Osteoblast (primary cell): ENCODE measurements at regions not wholly inside any gene's neighbourhood (a gene's known extent, or its start where the extent isn't known, plus 50 kb on each side); places are given as distances from the start of the nearest gene placed in this dataset.

Experiments
- DNase-seq: peaks from one replicate; pipeline ENCODE4 v3.0.0; 2011; ENCODE audit warnings: low spot score, mixed read lengths; ENCODE audit not compliant: insufficient read length; ENCODE audit errors: missing footprints
- H2AFZ ChIP-seq: 2 replicates; pipeline ENCODE4 v1.6.0; 2011; ENCODE audit warnings: mild to moderate bottlenecking, low read length
- H3K27ac ChIP-seq: 2 replicates; pipeline ENCODE4 v1.5.1; 2011; ENCODE audit warnings: mild to moderate bottlenecking, low read depth, low read length, moderate library complexity
- H3K27me3 ChIP-seq: 2 replicates; pipeline ENCODE4 v1.6.0; 2012; ENCODE audit warnings: mild to moderate bottlenecking, control low read depth, inconsistent platforms, low read length, moderate library complexity; ENCODE audit not compliant: insufficient read depth
- H3K36me3 ChIP-seq: 2 replicates; pipeline ENCODE4 v1.5.1; 2011; ENCODE audit warnings: mild to moderate bottlenecking, low read length, control low read depth, moderate library complexity; ENCODE audit not compliant: insufficient read depth
- H3K4me1 ChIP-seq: 2 replicates; pipeline ENCODE4 v1.5.1; 2011; ENCODE audit warnings: mild to moderate bottlenecking, low read length, control low read depth, moderate library complexity; ENCODE audit not compliant: insufficient read depth
- H3K4me2 ChIP-seq: 2 replicates; pipeline ENCODE4 v1.6.0; 2011; ENCODE audit warnings: mild to moderate bottlenecking, low read length; ENCODE audit not compliant: insufficient read depth
- H3K4me3 ChIP-seq: fragments of 200-600 bp; sonication (generic); 3 replicates; pipeline ENCODE4 v1.5.1; 2012; ENCODE audit warnings: mild to moderate bottlenecking, low read length, inconsistent platforms; ENCODE audit not compliant: insufficient read depth
- H3K79me2 ChIP-seq: 2 replicates; pipeline ENCODE4 v1.6.0; 2012; ENCODE audit warnings: mild to moderate bottlenecking, low read length, control low read depth, inconsistent platforms; ENCODE audit not compliant: insufficient read depth
- H3K9me3 ChIP-seq: 2 replicates; pipeline ENCODE4 v1.5.1; 2011; ENCODE audit warnings: low read depth, low read length, control low read depth
- H4K20me1 ChIP-seq: 2 replicates; pipeline ENCODE4 v1.6.0; 2012; ENCODE audit warnings: mild to moderate bottlenecking, low read length, control low read depth; ENCODE audit not compliant: insufficient read depth
- CTCF ChIP-seq: IDR thresholded peaks from 2 replicates; pipeline ENCODE4 v1.5.1; 2011; ENCODE audit warnings: mild to moderate bottlenecking, low read depth, low read length, moderate library complexity; ENCODE audit errors: extremely low read depth

DNA sequence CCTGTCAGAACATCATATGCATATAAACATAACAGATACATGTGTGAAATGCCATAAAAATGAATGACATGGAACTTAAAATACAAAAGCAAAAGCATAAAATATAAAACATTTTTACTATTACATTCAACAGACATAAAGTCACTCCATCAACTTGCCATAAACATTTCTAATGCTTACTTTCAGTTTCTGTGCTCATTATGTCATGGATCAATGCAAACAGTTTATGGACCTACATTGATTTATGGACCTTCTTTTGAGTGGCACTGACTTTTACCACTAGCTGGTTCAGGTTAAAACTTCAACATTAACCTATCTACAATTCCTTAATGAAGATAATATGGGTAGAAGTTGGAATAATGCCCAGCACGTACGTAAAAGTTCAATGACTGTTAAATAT lies 577.4 kb upstream of the LMCD1 start:
- Histone ChIP-seq H2AFZ (no peak overlapping the region), H3K4me2 (no peak overlapping the region), H4K20me1 (no peaks in the 10 kb centered on the region), H3K4me3 (no peak overlapping the region), H3K9me3 (peaks cover 4% of the 10 kb centered on the region), H3K27ac (no peak overlapping the region), H3K36me3 (no peaks in the 10 kb centered on the region), H3K79me2 (no peaks in the 10 kb centered on the region), H3K4me1 (no peaks in the 10 kb centered on the region), H3K27me3 (no peaks in the 10 kb centered on the region)
- TF ChIP-seq CTCF, result no peak
- no peak for DNase-seq

DNA sequence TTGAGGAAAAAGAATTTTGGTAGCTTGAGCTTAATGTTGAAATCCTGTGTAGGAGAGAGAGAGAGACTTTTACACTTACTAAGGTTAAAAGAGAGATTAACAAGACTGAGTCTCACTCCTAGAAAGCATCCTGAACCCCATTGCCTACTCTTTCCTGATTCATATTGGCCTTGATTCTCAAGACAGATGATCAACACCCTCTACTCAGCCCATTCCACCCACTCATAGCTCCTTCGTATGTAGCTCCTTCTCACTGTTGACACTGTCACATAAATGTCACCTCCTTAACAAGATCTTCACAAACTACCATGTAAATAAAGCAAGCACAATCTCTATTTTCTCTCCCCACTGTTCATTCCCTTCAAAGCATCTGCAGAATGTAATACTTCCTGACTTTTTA lies 574.6 kb upstream of the LMCD1 start:
- Histone ChIP-seq H3K9me3 (peaks cover 4% of the 10 kb centered on the region), H2AFZ (no peak overlapping the region), H3K27me3 (no peaks in the 10 kb centered on the region), H3K4me1 (no peaks in the 10 kb centered on the region), H3K27ac (no peak overlapping the region), H4K20me1 (no peaks in the 10 kb centered on the region), H3K36me3 (no peaks in the 10 kb centered on the region), H3K79me2 (no peaks in the 10 kb centered on the region), H3K4me2 (no peak overlapping the region), H3K4me3 (no peak overlapping the region)
- TF ChIP-seq CTCF, result no peak
- DNase-seq, result no peak

GRCh38 chr3:7927864-7928263 lies 573.8 kb upstream of the LMCD1 start:
- Histone ChIP-seq H3K79me2 (no peaks in the 10 kb centered on the region), H3K27me3 (no peaks in the 10 kb centered on the region), H3K4me2 (no peak overlapping the region), H4K20me1 (no peaks in the 10 kb centered on the region), H2AFZ (no peak overlapping the region), H3K4me3 (no peak overlapping the region), H3K4me1 (no peaks in the 10 kb centered on the region), H3K9me3 (peaks cover 4% of the 10 kb centered on the region), H3K36me3 (no peaks in the 10 kb centered on the region), H3K27ac (no peak overlapping the region)
- no peak for TF ChIP-seq CTCF
- no peak for DNase-seq

DNA sequence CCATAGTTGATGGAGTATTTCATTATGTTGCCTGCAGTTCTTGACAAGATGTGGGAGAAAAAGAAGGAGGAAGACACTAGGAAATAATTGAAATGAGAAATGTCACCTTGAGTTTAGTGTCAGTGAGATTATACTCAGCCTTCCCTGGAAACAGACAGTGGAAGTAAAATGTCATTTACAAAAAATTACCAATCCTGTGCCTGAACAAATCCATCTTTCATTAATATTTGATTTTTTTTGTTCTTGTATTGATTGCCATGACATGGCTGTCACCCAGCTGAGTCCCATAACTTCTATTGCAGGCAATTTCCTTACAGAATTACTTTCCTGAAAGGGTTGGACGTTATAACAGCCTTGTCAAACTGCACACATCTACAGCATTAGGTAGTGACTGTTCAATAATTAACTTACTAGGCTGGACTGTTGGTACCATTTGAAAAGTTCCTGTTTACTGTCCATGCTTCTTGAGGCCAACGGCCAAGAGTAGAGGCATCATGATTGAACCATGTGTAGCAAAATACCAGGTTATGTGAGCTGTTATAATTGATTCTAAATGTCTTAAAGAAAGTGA lies 572.2 kb upstream of the LMCD1 start:
- DNase-seq, result no peak
- Histone ChIP-seq H3K27me3 (no peaks in the 10 kb centered on the region), H3K4me1 (no peaks in the 10 kb centered on the region), H3K9me3 (peaks cover 4% of the 10 kb centered on the region), H3K79me2 (no peaks in the 10 kb centered on the region), H3K4me2 (no peak overlapping the region), H2AFZ (no peak overlapping the region), H3K27ac (no peak overlapping the region), H3K36me3 (no peaks in the 10 kb centered on the region), H3K4me3 (no peak overlapping the region), H4K20me1 (no peaks in the 10 kb centered on the region)
- TF ChIP-seq CTCF, result no peak
